ENCODE measurements at regions not wholly inside any gene's neighbourhood (a gene's known extent, or its start where the extent isn't known, plus 50 kb on each side); places are given as distances from the start of the nearest gene placed in this dataset.

DNA sequence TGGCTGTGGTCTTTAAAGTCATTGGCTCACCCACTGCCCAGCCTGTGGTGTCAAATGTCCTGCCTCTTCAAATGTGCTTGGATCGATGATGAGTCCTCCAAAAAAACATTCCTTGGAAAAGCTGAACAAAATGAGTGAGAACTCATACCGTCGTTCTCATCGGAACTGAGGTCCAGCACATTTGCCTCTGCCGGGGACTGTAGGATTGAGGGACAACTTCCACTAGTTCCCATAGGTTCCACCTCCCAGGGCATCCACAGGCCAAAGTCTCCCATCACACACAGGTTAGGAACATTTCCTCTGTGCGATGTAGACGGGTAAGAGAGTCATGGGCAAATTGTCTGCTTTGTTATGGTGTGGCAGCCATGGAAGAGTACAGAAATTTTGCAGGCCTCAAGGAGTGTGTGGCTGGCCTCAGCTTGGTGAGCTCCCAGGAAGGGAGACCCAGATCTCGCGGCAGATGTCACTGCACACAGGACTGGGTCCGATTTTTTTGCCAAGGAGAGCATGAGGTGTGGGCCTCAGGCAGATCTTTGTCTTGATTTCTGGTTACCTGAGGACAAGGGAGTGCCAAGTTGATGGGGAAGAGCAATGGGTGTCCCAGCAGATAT is 115.7 kb downstream of the SNRPN start:
- peaks cover 0 to 74% (median 34%) of the 10 kb centered on the region in 4 donors for H3K36me3 ChIP-seq
- H3K4me3 ChIP-seq, result no peak overlapping the region
- TF ChIP-seq EP300 (IDR thresholded peaks at IDR 0.05; ENCODE audit: low read depth), result no peak
- TF ChIP-seq, protein P1, sequence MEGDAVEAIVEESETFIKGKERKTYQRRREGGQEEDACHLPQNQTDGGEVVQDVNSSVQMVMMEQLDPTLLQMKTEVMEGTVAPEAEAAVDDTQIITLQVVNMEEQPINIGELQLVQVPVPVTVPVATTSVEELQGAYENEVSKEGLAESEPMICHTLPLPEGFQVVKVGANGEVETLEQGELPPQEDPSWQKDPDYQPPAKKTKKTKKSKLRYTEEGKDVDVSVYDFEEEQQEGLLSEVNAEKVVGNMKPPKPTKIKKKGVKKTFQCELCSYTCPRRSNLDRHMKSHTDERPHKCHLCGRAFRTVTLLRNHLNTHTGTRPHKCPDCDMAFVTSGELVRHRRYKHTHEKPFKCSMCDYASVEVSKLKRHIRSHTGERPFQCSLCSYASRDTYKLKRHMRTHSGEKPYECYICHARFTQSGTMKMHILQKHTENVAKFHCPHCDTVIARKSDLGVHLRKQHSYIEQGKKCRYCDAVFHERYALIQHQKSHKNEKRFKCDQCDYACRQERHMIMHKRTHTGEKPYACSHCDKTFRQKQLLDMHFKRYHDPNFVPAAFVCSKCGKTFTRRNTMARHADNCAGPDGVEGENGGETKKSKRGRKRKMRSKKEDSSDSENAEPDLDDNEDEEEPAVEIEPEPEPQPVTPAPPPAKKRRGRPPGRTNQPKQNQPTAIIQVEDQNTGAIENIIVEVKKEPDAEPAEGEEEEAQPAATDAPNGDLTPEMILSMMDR (IDR thresholded peaks at IDR 0.05), result no peak
- no peak for TF ChIP-seq POLR2A (IDR thresholded peaks at IDR 0.05)
- TF ChIP-seq POLR2AphosphoS5 (IDR thresholded peaks at IDR 0.05), result no peak
- in situ Hi-C loops (cut with MboI; ENCODE audit: low pct_ligation_motif_present in 1 of 4, low pct_unique_long_range_greater_than_20kb in 1 of 4, low sequenced_read_pairs in 3 of 4), result loop anchor here in 1 of 4 donors (25.0 kb wide), 1 partner anchor 108 kb away; the partner anchor contains the start of genes SNRPN and SNURF
- H3K4me1 ChIP-seq, result no peaks in the 10 kb centered on the region
- 90 to 95% methylated on average over 4 to 10 of the region's 10 CpGs for WGBS, 2 donors (ENCODE audit: low coverage in 1 of 2)
- no peak for DNase-seq
- no peak overlapping the region for H3K27ac ChIP-seq
- H3K27me3 ChIP-seq, result no peaks in the 10 kb centered on the region
- intact Hi-C loops (cut with DNase I; ENCODE audit: low total_unique reads), result no loop called here
- H3K9me3 ChIP-seq, result peaks cover 84 to 100% of the 10 kb centered on the region in 2 donors

DNA sequence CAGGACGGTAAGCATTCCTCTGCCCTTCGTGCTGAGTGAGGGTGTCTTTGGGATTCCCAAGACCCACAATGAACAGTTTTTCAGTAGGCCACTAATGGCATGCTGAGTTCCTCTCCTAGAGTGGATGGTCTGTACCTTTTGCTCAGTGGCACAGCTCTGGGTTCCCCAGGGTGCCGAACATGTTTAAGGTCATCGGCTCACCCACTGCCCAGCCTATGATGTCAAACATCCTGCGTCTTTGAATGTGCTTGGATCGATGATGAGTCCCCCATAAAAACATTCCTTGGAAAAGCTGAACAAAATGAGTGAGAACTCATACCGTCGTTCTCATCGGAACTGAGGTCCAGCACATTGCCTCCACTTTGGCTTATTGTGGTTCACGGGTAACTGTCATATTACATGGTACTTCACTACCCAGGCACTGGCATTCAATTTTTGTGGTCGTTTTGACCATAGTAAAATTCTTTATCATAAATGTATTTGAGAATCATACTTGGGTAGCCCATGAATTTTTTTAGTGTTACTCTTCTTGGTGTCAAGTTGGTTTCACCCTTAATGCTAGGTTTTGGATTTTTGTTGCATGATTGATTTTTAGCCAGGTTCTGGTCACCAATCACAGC is 118.2 kb downstream of the SNRPN start:
- H3K36me3 ChIP-seq, result peaks cover 0 to 75% (median 36%) of the 10 kb centered on the region in 4 donors
- WGBS, 2 donors (ENCODE audit: low coverage in 1 of 2), result 33 to 91% methylated on average over 1 to 11 of the region's 11 CpGs
- H3K4me1 ChIP-seq, result no peaks in the 10 kb centered on the region
- no peaks in the 10 kb centered on the region for H3K27me3 ChIP-seq
- TF ChIP-seq EP300 (IDR thresholded peaks at IDR 0.05; ENCODE audit: low read depth), result no peak
- no peak for TF ChIP-seq POLR2A (IDR thresholded peaks at IDR 0.05)
- TF ChIP-seq POLR2AphosphoS5 (IDR thresholded peaks at IDR 0.05), result no peak
- TF ChIP-seq, protein P1 (IDR thresholded peaks at IDR 0.05), result no peak
- no peak overlapping the region for H3K27ac ChIP-seq
- peaks cover 90 to 100% of the 10 kb centered on the region in 2 donors for H3K9me3 ChIP-seq
- no peak overlapping the region for H3K4me3 ChIP-seq
- intact Hi-C loops (cut with DNase I; ENCODE audit: low total_unique reads) (no loop called here), in situ Hi-C loops (cut with MboI; ENCODE audit: low pct_ligation_motif_present in 1 of 4, low pct_unique_long_range_greater_than_20kb in 1 of 4, low sequenced_read_pairs in 3 of 4) (loop anchor here in 1 of 4 donors (25.0 kb wide), 1 partner anchor 111 kb away; the partner anchor contains the start of genes SNRPN and SNURF)
- DNase-seq, result no peak

DNA sequence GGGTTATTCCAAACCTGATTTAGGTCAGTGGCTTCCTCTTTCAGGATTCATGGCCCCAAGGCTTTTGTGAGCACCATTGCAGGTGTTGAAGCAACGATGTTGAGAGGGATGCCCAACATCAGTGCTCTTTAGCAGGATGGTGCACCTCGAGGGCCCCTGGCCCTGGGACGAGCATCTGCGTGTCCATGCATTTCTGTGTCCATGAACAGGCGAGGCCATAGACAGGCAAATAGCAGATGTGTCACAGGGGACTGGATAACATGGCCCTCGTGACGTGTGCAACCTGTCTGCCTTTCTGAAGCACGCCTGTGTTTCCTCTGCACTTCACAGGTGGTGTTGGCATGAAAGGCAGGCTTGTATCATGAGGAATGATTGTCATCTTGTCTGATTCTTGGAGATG is 132.3 kb downstream of the SNRPN start:
- TF ChIP-seq EP300 (IDR thresholded peaks at IDR 0.05; ENCODE audit: low read depth), result no peak
- no peak for TF ChIP-seq POLR2AphosphoS5 (IDR thresholded peaks at IDR 0.05)
- TF ChIP-seq POLR2A (IDR thresholded peaks at IDR 0.05), result no peak
- TF ChIP-seq, protein P1 (IDR thresholded peaks at IDR 0.05), result no peak
- DNase-seq, result no peak
- Histone ChIP-seq H3K9me3 (peaks cover 47 to 88% of the 10 kb centered on the region in 2 donors), H3K27ac (no peak overlapping the region), H3K4me1 (no peaks in the 10 kb centered on the region), H3K4me3 (no peak overlapping the region), H3K27me3 (no peaks in the 10 kb centered on the region), H3K36me3 (peaks cover 0 to 79% (median 26%) of the 10 kb centered on the region in 4 donors)
- intact Hi-C loops (cut with DNase I; ENCODE audit: low total_unique reads), result loop anchor here (10.0 kb wide), 1 partner anchor 62 kb away; no protein-coding TSS in a partner anchor
- 71 to 94% methylated on average over 3 to 4 of the region's 8 CpGs for WGBS, 2 donors (ENCODE audit: low coverage in 1 of 2)
- in situ Hi-C loops (cut with MboI; ENCODE audit: low pct_ligation_motif_present in 1 of 4, low pct_unique_long_range_greater_than_20kb in 1 of 4, low sequenced_read_pairs in 3 of 4), result no loop called here

DNA sequence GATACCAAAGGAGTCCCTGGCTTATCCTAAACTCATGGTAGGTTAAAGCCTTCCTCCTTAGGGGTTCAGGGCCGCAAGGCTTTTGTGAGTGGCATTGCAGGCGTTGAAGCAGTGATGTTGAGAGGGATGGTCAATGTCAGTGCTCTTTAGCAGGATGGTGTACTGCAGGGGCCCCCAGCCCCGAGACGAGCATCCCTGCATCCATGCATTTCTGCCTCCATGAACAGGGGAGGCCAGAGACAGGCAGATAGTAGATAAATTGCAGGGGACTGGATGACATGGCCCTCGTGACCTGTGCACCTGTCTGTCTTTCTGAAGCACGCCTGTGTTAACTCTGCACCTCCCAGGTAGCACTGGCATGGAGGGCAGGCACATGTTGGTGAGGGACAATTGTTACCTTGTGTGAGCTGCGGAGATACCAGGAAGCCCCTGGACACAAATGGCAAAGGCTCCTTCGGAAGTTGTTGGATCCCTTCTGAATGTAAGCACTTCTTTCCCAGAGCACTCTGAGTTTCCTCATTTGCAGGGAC is 133.5 kb downstream of the SNRPN start:
- Histone ChIP-seq H3K27ac (no peak overlapping the region), H3K9me3 (peaks cover 39 to 80% of the 10 kb centered on the region in 2 donors), H3K36me3 (peaks cover 0 to 73% (median 24%) of the 10 kb centered on the region in 4 donors), H3K4me3 (no peak overlapping the region), H3K4me1 (no peaks in the 10 kb centered on the region), H3K27me3 (no peaks in the 10 kb centered on the region)
- WGBS, 2 donors (ENCODE audit: low coverage in 1 of 2), result 90 to 91% methylated on average over 2 to 8 of the region's 8 CpGs
- intact Hi-C loops (cut with DNase I; ENCODE audit: low total_unique reads), result loop anchor here (10.0 kb wide), 1 partner anchor 64 kb away; no protein-coding TSS in a partner anchor
- in situ Hi-C loops (cut with MboI; ENCODE audit: low pct_ligation_motif_present in 1 of 4, low pct_unique_long_range_greater_than_20kb in 1 of 4, low sequenced_read_pairs in 3 of 4), result no loop called here
- TF ChIP-seq EP300 (IDR thresholded peaks at IDR 0.05; ENCODE audit: low read depth) (no peak), POLR2A (IDR thresholded peaks at IDR 0.05) (no peak)
- DNase-seq, result no peak

Measured in transverse colon (tissue), 4 donors.